ENCODE measurements at regions not wholly inside any gene's neighbourhood (a gene's known extent, or its start where the extent isn't known, plus 50 kb on each side); places are given as distances from the start of the nearest gene placed in this dataset.

DNA sequence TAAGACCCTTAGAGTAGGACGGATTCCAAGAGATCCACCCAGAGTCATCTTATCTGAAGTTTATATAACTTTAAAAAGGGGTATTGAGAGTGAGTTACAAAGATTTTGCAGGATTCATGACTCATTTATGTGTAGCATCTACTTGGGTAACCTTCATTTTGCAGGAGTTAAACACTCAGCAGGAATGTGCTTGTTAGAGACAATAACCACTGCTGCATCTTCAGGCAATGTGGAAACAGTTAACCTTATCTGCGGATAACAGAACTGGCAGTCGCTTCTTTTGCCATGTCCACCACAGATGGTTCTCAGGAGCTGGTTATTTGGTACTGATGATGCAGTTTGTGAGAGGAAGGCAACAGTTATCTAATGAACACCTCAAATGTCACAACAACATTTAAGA lies 417.9 kb upstream of the DDI1 start:
- no peak for DNase-seq (ENCODE audit: extremely low read depth, insufficient read length)
- TF ChIP-seq, protein P1, sequence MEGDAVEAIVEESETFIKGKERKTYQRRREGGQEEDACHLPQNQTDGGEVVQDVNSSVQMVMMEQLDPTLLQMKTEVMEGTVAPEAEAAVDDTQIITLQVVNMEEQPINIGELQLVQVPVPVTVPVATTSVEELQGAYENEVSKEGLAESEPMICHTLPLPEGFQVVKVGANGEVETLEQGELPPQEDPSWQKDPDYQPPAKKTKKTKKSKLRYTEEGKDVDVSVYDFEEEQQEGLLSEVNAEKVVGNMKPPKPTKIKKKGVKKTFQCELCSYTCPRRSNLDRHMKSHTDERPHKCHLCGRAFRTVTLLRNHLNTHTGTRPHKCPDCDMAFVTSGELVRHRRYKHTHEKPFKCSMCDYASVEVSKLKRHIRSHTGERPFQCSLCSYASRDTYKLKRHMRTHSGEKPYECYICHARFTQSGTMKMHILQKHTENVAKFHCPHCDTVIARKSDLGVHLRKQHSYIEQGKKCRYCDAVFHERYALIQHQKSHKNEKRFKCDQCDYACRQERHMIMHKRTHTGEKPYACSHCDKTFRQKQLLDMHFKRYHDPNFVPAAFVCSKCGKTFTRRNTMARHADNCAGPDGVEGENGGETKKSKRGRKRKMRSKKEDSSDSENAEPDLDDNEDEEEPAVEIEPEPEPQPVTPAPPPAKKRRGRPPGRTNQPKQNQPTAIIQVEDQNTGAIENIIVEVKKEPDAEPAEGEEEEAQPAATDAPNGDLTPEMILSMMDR (IDR thresholded peaks at IDR 0.05; ENCODE audit: insufficient read depth, low read length, poor library complexity, severe bottlenecking) = no peak
- no peak overlapping the region for H3K4me3 ChIP-seq (replicated peaks; ENCODE audit: low read depth, low read length)
- no peaks in the 10 kb centered on the region for H3K36me3 ChIP-seq (ENCODE audit: control insufficient read depth, insufficient read depth, low read length)
- no peaks in the 10 kb centered on the region for H3K27me3 ChIP-seq (replicated peaks; ENCODE audit: control insufficient read depth, insufficient read depth, low read length)

GRCh38 chr11:103619480-103619879 lies 417.0 kb upstream of the DDI1 start:
- Histone ChIP-seq H3K36me3 (ENCODE audit: control insufficient read depth, insufficient read depth, low read length) (no peaks in the 10 kb centered on the region), H3K27me3 (replicated peaks; ENCODE audit: control insufficient read depth, insufficient read depth, low read length) (no peaks in the 10 kb centered on the region), H3K4me3 (replicated peaks; ENCODE audit: low read depth, low read length) (no peak overlapping the region)
- TF ChIP-seq, protein P1 (IDR thresholded peaks at IDR 0.05; ENCODE audit: insufficient read depth, low read length, poor library complexity, severe bottlenecking) = peak; percentile 42
- no peak for DNase-seq (ENCODE audit: extremely low read depth, insufficient read length)

DNA sequence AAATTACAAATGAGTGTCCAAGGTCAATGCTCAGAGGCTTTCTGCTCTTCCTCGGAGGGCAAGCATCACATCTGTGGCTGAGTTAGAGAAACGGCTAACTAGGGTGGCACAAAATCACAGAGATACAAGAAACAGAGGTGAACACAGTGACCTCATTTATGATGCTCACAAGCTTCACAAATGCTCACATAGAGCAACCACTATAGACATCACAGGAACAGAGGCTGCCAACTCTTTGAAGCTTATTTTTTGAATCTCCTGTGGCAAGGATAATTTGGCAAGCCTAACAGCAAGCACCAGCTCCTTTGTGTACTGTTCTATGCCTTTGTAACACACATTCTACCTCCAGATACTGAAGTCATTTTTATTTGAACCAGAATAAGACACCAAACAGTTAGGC lies 416.5 kb upstream of the DDI1 start:
- TF ChIP-seq, protein P1 (IDR thresholded peaks at IDR 0.05; ENCODE audit: insufficient read depth, low read length, poor library complexity, severe bottlenecking) = no peak
- no peak for DNase-seq (ENCODE audit: extremely low read depth, insufficient read length)
- Histone ChIP-seq H3K27me3 (replicated peaks; ENCODE audit: control insufficient read depth, insufficient read depth, low read length) (no peaks in the 10 kb centered on the region), H3K4me3 (replicated peaks; ENCODE audit: low read depth, low read length) (no peak overlapping the region), H3K36me3 (ENCODE audit: control insufficient read depth, insufficient read depth, low read length) (no peaks in the 10 kb centered on the region)

DNA sequence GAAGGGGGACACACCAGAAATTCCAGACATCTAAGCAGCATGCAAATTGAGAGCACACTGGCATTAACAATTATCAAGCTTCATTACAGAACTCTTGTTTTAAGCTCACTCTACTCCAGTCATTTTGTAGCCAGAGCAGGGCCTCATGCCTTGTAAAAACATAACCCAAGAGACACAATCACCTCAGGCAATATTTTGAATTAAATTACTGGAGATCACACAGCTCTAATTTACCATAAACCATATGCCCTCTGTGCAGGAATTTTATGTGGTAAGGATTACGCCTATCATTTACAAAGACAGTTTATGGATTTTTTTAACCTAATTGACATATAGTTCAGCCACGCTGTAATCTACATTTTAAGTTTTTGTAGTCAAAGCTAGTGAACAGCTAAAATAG lies 414.1 kb upstream of the DDI1 start:
- Histone ChIP-seq H3K4me3 (replicated peaks; ENCODE audit: low read depth, low read length) (no peak overlapping the region), H3K27me3 (replicated peaks; ENCODE audit: control insufficient read depth, insufficient read depth, low read length) (no peaks in the 10 kb centered on the region), H3K36me3 (ENCODE audit: control insufficient read depth, insufficient read depth, low read length) (no peaks in the 10 kb centered on the region)
- TF ChIP-seq, protein P1 (IDR thresholded peaks at IDR 0.05; ENCODE audit: insufficient read depth, low read length, poor library complexity, severe bottlenecking) = no peak
- no peak for DNase-seq (ENCODE audit: extremely low read depth, insufficient read length)

DNA sequence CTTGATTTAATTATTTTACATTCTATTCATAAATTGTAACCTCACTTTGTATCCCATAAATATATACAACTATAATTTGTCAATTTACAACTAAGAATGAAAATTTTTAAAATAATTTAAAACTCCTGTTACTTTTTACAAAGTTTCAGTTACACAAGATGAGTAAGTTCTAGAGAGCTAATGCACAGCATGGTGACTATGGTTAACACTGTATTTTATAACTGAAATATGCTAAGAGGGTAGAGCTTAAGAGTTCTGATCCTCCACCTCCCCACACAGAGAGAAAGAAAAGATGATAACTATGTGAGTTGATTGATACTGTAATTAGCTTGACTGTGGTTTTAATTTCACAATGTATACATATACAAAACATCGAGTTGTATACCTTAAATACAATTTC lies 412.5 kb upstream of the DDI1 start:
- TF ChIP-seq, protein P1 (IDR thresholded peaks at IDR 0.05; ENCODE audit: insufficient read depth, low read length, poor library complexity, severe bottlenecking) = no peak
- no peak overlapping the region for H3K4me3 ChIP-seq (replicated peaks; ENCODE audit: low read depth, low read length)
- no peaks in the 10 kb centered on the region for H3K27me3 ChIP-seq (replicated peaks; ENCODE audit: control insufficient read depth, insufficient read depth, low read length)
- no peaks in the 10 kb centered on the region for H3K36me3 ChIP-seq (ENCODE audit: control insufficient read depth, insufficient read depth, low read length)
- DNase-seq (ENCODE audit: extremely low read depth, insufficient read length) = no peak
